Esophagus squamous epithelium (tissue), 5 donors: ENCODE measurements at regions not wholly inside any gene's neighbourhood (a gene's known extent, or its start where the extent isn't known, plus 50 kb on each side); places are given as distances from the start of the nearest gene placed in this dataset.

Experiments
- DNase-seq: peaks from one replicate; lab custom pipeline; 2025; lab: John Stamatoyannopoulos, UW
- H3K27ac ChIP-seq, 4 donors: fragments of 200-600 bp; sonication (generic); one replicate each; pipeline ENCODE4 v1.5.1; 2016 to 2019; ENCODE audit warnings: mild to moderate bottlenecking in 1 of 4
- H3K27me3 ChIP-seq, 4 donors: fragments of 200-600 bp; sonication (generic); 1 replicate in 3 of 4; 2 replicates in 1 of 4; pipeline versions ENCODE4 v1.5.1 to v1.6.0; 2017 to 2021; ENCODE audit warnings: antibody characterized with exemption in 1 of 4
- H3K36me3 ChIP-seq, 3 donors: fragments of 200-600 bp; sonication (generic); one replicate each; pipeline ENCODE4 v1.5.1; 2016 to 2019
- H3K4me1 ChIP-seq, 3 donors: fragments of 200-600 bp; sonication (generic); one replicate each; pipeline ENCODE4 v1.5.1; 2017 to 2019
- H3K4me3 ChIP-seq, 4 donors: fragments of 200-600 bp; sonication (generic); 1 replicate in 3 of 4; 2 replicates in 1 of 4; pipeline ENCODE4 v1.5.1; 2016 to 2019; ENCODE audit warnings: mild to moderate bottlenecking in 2 of 4, moderate library complexity in 1 of 4
- H3K9me3 ChIP-seq, 3 donors: fragments of 200-600 bp; sonication (generic); one replicate each; pipeline ENCODE4 v1.5.1; 2016 to 2019
- POLR2A ChIP-seq, 4 donors: fragments of 450-650 bp; IDR thresholded peaks; one replicate each; pipeline ENCODE4 v1.6.1; 2017; ENCODE audit warnings: antibody characterized with exemption in 4 of 4, mild to moderate bottlenecking in 4 of 4, moderate library complexity in 3 of 4
- WGBS, 2 donors: methylation state at CpG; one replicate each; pipeline ENCODE4 v1.1.5; 2018; 5-methylcytosine and 5-hydroxymethylcytosine counted together
- intact Hi-C: fragments of 100-400 bp; cut with DNase I; formaldehyde crosslinking; loops from one replicate; pipeline ENCODE4 v1.15.0; 2022
- TF ChIP-seq, protein P1 (sequence below), 6 experiments: fragments of 450-650 bp in 4 of 6; fragments of 200-600 bp in 2 of 6; sonication (generic) in 2 of 6; IDR thresholded peaks; one replicate each; pipeline ENCODE4 v1.5.1; 2016 to 2019; ENCODE audit warnings: antibody characterized with exemption in 6 of 6, mild to moderate bottlenecking in 4 of 6, moderate library complexity in 4 of 6
- donor health status: DM: yes; HTN: yes; CAD: no.

DNA sequence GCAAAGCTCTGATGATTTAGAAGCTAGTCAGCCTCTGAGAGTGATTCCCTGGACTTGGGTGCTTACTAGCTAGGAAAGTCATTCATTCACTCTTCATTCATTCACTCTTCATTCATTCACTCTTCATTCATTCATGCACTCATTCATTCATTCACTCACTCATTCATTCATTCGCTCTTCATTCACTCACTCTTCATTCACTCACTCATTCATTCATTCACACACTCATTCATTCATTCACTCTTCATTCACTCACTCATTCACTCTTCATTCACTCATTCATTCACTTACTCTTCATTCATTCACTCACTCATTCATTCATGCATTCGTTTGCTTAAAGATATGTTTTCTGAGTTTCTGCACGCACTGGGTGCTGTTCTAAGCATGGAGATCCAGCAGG lies 292.7 kb upstream of the TNRC6C start:
- no peaks in the 10 kb centered on the region for H3K36me3 ChIP-seq
- no peaks in the 10 kb centered on the region for H3K27me3 ChIP-seq
- TF ChIP-seq POLR2A (IDR thresholded peaks at IDR 0.05), result no peak
- TF ChIP-seq, protein P1, sequence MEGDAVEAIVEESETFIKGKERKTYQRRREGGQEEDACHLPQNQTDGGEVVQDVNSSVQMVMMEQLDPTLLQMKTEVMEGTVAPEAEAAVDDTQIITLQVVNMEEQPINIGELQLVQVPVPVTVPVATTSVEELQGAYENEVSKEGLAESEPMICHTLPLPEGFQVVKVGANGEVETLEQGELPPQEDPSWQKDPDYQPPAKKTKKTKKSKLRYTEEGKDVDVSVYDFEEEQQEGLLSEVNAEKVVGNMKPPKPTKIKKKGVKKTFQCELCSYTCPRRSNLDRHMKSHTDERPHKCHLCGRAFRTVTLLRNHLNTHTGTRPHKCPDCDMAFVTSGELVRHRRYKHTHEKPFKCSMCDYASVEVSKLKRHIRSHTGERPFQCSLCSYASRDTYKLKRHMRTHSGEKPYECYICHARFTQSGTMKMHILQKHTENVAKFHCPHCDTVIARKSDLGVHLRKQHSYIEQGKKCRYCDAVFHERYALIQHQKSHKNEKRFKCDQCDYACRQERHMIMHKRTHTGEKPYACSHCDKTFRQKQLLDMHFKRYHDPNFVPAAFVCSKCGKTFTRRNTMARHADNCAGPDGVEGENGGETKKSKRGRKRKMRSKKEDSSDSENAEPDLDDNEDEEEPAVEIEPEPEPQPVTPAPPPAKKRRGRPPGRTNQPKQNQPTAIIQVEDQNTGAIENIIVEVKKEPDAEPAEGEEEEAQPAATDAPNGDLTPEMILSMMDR (IDR thresholded peaks at IDR 0.05), result no peak
- intact Hi-C loops, result no loop called here
- 69 to 76% methylated on average over 3 of the region's 3 CpGs for WGBS, 2 donors
- H3K4me1 ChIP-seq, result no peaks in the 10 kb centered on the region
- no peak overlapping the region for H3K4me3 ChIP-seq
- no peak for DNase-seq
- peaks cover 0 to 7% (median 0%) of the 10 kb centered on the region in 3 donors for H3K9me3 ChIP-seq
- no peak overlapping the region for H3K27ac ChIP-seq

DNA sequence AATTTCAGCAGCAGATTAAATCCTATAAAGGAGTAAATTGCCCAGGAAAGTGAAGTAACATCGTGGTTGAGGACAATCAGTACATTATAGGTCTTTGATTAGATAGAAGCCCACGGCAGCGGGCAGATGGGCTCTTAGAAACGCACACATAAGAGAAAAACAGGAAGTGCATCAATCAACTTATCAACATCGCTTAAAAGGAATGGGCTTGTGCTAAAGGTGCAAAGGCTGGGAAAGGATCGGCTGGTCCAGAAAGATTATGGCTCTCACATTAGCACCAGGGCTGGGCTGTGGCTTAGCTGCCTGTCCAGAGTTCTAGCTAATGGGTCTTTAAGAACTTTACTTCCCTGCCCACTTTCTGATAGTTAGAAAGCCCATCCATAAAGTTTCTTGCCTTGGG lies 292.0 kb upstream of the TNRC6C start:
- TF ChIP-seq, protein P1 (IDR thresholded peaks at IDR 0.05), result no peak
- no peak for TF ChIP-seq POLR2A (IDR thresholded peaks at IDR 0.05)
- peak overlapping the region in 1 of 4 donors; percentile 46 for H3K27ac ChIP-seq
- H3K36me3 ChIP-seq, result no peaks in the 10 kb centered on the region
- no peaks in the 10 kb centered on the region for H3K27me3 ChIP-seq
- 35 to 58% methylated on average over 6 of the region's 6 CpGs for WGBS, 2 donors
- no peak overlapping the region for H3K4me3 ChIP-seq
- peaks cover 0 to 7% (median 0%) of the 10 kb centered on the region in 3 donors for H3K9me3 ChIP-seq
- intact Hi-C loops, result no loop called here
- no peak for DNase-seq
- H3K4me1 ChIP-seq, result no peaks in the 10 kb centered on the region

DNA sequence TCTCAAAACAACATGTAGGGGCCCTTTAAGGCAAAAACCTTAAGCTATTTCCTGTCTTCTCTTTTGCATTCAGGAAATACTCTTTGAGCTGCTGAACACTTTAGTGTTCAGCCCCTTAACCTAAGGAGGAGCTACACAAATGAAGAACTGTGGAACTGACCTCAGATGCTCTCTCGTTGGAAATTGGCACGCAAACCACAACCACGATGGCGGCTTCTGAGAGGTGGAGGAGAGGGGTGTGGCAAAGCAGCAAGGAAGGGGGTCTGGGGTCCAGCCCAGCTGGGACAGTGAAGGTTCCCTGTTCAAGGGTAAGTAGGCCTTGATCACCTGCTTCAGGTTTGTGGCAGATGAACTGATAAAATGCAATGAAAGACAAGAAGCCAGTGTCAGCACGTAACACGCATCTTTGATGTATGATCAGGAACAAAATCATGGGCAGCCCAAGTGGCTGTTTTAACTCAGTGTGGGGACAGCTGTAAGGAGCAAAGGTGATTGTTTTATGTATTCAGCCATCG lies 291.6 kb upstream of the TNRC6C start:
- 65 to 69% methylated on average over 4 to 7 of the region's 7 CpGs for WGBS, 2 donors
- H3K36me3 ChIP-seq, result no peaks in the 10 kb centered on the region
- TF ChIP-seq, protein P1 (IDR thresholded peaks at IDR 0.05), result no peak
- TF ChIP-seq POLR2A (IDR thresholded peaks at IDR 0.05), result no peak
- H3K27me3 ChIP-seq, result no peaks in the 10 kb centered on the region
- H3K4me3 ChIP-seq, result peak overlapping the region in 1 of 4 donors; percentile 14
- intact Hi-C loops, result no loop called here
- H3K9me3 ChIP-seq, result peaks cover 0 to 7% (median 0%) of the 10 kb centered on the region in 3 donors
- no peaks in the 10 kb centered on the region for H3K4me1 ChIP-seq
- no peak for DNase-seq
- H3K27ac ChIP-seq, result peak overlapping the region in 1 of 4 donors; percentile 46

DNA sequence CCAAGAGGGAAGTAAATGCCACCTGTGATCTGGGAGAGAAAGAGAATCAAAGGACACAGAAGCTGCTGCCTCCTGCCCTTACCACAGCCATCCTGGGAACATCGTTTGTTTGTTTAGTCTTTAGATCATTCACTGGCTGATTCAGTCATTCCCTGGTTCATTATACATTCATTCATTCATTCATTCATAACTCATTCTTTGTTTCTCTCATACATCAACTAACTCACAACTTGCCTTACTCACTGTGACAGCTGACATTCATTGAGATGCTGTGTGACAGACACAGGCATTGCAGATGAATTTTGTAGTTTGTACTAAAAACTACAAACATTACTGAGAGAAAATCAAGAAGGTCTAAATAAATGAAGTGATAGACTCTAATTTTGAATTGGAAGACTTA lies 291.0 kb upstream of the TNRC6C start:
- Histone ChIP-seq H3K36me3 (no peaks in the 10 kb centered on the region), H3K27me3 (no peaks in the 10 kb centered on the region), H3K9me3 (peaks cover 0 to 7% (median 0%) of the 10 kb centered on the region in 3 donors), H3K27ac (peak overlapping the region in 1 of 4 donors; percentile 46), H3K4me1 (no peaks in the 10 kb centered on the region), H3K4me3 (peak overlapping the region in 1 of 4 donors; percentile 14)
- intact Hi-C loops, result no loop called here
- DNase-seq, result no peak
- no peak for TF ChIP-seq POLR2A (IDR thresholded peaks at IDR 0.05)
- TF ChIP-seq, protein P1 (IDR thresholded peaks at IDR 0.05), result no peak
- WGBS, 2 donors, result 36 to 59% methylated on average over 1 of the region's 1 CpG

DNA sequence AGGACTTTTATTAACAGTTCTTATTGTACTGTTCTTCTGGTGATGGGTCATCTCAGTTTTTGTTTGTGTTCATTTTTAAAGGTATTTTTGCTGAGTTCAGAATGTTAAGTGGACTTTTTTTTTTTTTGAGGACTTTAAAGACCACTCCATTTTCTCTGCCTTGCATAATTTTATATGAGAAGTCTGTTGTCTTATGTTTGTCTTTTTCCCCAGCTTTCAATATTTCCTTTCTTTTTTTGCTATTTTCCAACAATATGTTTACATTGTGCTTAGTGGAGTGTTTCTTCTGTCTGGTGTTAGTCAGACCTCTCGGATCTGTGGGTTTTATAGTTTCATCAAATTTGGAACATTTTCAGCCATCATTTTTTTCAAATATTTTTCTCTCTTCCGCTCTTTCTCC lies 290.0 kb upstream of the TNRC6C start:
- no peak for TF ChIP-seq POLR2A (IDR thresholded peaks at IDR 0.05)
- TF ChIP-seq, protein P1 (IDR thresholded peaks at IDR 0.05), result no peak

More for the DNA sequence above, 290.0 kb upstream of the TNRC6C start:
- peaks cover 0 to 7% (median 0%) of the 10 kb centered on the region in 3 donors for H3K9me3 ChIP-seq
- no peaks in the 10 kb centered on the region for H3K36me3 ChIP-seq
- H3K27ac ChIP-seq, result no peak overlapping the region
- 44 to 81% methylated on average over 2 of the region's 2 CpGs for WGBS, 2 donors
- DNase-seq, result no peak
- H3K27me3 ChIP-seq, result no peaks in the 10 kb centered on the region
- no peaks in the 10 kb centered on the region for H3K4me1 ChIP-seq
- intact Hi-C loops, result no loop called here
- no peak overlapping the region for H3K4me3 ChIP-seq
